ENCODE measurements at regions not wholly inside any gene's neighbourhood (a gene's known extent, or its start where the extent isn't known, plus 50 kb on each side); places are given as distances from the start of the nearest gene placed in this dataset.
A peak's percentile ranks its signal among the peaks of the same experiment; 100 is the strongest.

- no peak for DNase-seq
Observed at GRCh38 chr7:47145186-47145725, 436.7 kb downstream of the TNS3 start.

GRCh38 chr7:47143339-47143738 is 438.6 kb downstream of the TNS3 start:
- no peak for DNase-seq

- DNase-seq: no peak
Observed at GRCh38 chr7:47142867-47143175, 439.1 kb downstream of the TNS3 start.

GRCh38 chr7:47142169-47142866 is 439.6 kb downstream of the TNS3 start:
- DNase-seq: no peak

- DNase-seq: no peak
Observed at GRCh38 chr7:47132471-47132870, 449.4 kb downstream of the TNS3 start.

GRCh38 chr7:47128700-47129099 is 453.2 kb downstream of the TNS3 start:
- no peak for DNase-seq

- DNase-seq: no peak
Observed at GRCh38 chr7:47125529-47125928, 456.4 kb downstream of the TNS3 start.

GRCh38 chr7:47119261-47119865 is 462.5 kb downstream of the TNS3 start:
- no peak for DNase-seq

GRCh38 chr7:47104206-47104549 is 477.7 kb downstream of the TNS3 start:
- DNase-seq: no peak

- DNase-seq: no peak
Observed at GRCh38 chr7:47103498-47104205, 478.3 kb downstream of the TNS3 start.

- peak; percentile 68 for DNase-seq
Observed at GRCh38 chr7:47102331-47102841, 479.5 kb downstream of the TNS3 start.

- peak; percentile 74 for DNase-seq
Observed at GRCh38 chr7:47100817-47101435, 481.0 kb downstream of the TNS3 start.

- DNase-seq: no peak
Observed at GRCh38 chr7:47100148-47100816, 481.6 kb downstream of the TNS3 start.

- DNase-seq: no peak
Observed at GRCh38 chr7:47097431-47097830, 484.5 kb downstream of the TNS3 start.

- no peak for DNase-seq
Observed at GRCh38 chr7:47095946-47096345, 486.0 kb downstream of the TNS3 start.

- no peak for DNase-seq
Observed at GRCh38 chr7:47094462-47094861, 487.4 kb downstream of the TNS3 start.

- DNase-seq: no peak
Observed at GRCh38 chr7:47093320-47094234, 488.3 kb downstream of the TNS3 start.

GRCh38 chr7:47092336-47092735 is 489.6 kb downstream of the TNS3 start:
- no peak for DNase-seq

- DNase-seq: no peak
Observed at GRCh38 chr7:47091141-47091540, 490.8 kb downstream of the TNS3 start.

- DNase-seq: no peak
Observed at GRCh38 chr7:47089461-47089860, 492.4 kb downstream of the TNS3 start.

- no peak for DNase-seq
Observed at GRCh38 chr7:47089068-47089417, 492.9 kb downstream of the TNS3 start.
